ENCODE measurements at regions not wholly inside any gene's neighbourhood (a gene's known extent, or its start where the extent isn't known, plus 50 kb on each side); places are given as distances from the start of the nearest gene placed in this dataset.
"Not testable (repeated sequence)": the region's sequence is repeated elsewhere in the genome, so short reads cannot be mapped to it uniquely, and the experiment has no call there.

- no peak for DNase-seq
Measured at GRCh38 chr4:112776535-112776934, 139.6 kb downstream of the LARP7 start.

- DNase-seq = no peak
Measured at GRCh38 chr4:112778520-112778919, 141.6 kb downstream of the LARP7 start.

GRCh38 chr4:112793033-112793432 lies 156.1 kb downstream of the LARP7 start:
- DNase-seq = no peak

GRCh38 chr4:112800001-112800400 lies 163.1 kb downstream of the LARP7 start:
- DNase-seq = no peak

- DNase-seq = no peak
Measured at GRCh38 chr4:112801341-112801740, 164.4 kb downstream of the LARP7 start.

- DNase-seq = no peak
Measured at GRCh38 chr4:112802780-112803179, 165.8 kb downstream of the LARP7 start.

GRCh38 chr4:112807083-112807482 lies 170.1 kb downstream of the LARP7 start:
- DNase-seq = no peak

GRCh38 chr4:112808001-112808400 lies 171.1 kb downstream of the LARP7 start:
- DNase-seq = no peak

- no peak for DNase-seq
Measured at GRCh38 chr4:112813790-112814189, 176.8 kb downstream of the LARP7 start.

- DNase-seq = peak; percentile 90
Measured at GRCh38 chr4:112817933-112818593, 181.1 kb downstream of the LARP7 start.

GRCh38 chr4:112818594-112818965 lies 181.6 kb downstream of the LARP7 start:
- DNase-seq = peak; percentile 35

GRCh38 chr4:112819729-112820128 lies 182.8 kb downstream of the LARP7 start:
- no peak for DNase-seq

GRCh38 chr4:112823156-112823555 lies 186.2 kb downstream of the LARP7 start:
- no peak for DNase-seq

- DNase-seq = no peak
Measured at GRCh38 chr4:112823606-112824005, 186.7 kb downstream of the LARP7 start.

- DNase-seq = no peak
Measured at GRCh38 chr4:112830753-112831386, 193.9 kb downstream of the LARP7 start.

- DNase-seq = no peak
Measured at GRCh38 chr4:112832493-112832892, 195.6 kb downstream of the LARP7 start.

GRCh38 chr4:112836895-112837294 lies 200.0 kb downstream of the LARP7 start:
- DNase-seq = no peak

GRCh38 chr4:112838015-112838414 lies 201.1 kb downstream of the LARP7 start:
- not testable (repeated sequence) for DNase-seq

GRCh38 chr4:112840061-112840460 lies 203.1 kb downstream of the LARP7 start:
- DNase-seq = no peak

GRCh38 chr4:112840619-112841018 lies 203.7 kb downstream of the LARP7 start:
- no peak for DNase-seq

GRCh38 chr4:112842513-112842912 lies 205.6 kb downstream of the LARP7 start:
- no peak for DNase-seq

GRCh38 chr4:112845386-112845785 lies 204.1 kb upstream of the ANK2 start:
- DNase-seq = no peak

GRCh38 chr4:112847045-112847444 lies 202.4 kb upstream of the ANK2 start:
- no peak for DNase-seq

- no peak for DNase-seq
Measured at GRCh38 chr4:112847781-112848180, 201.7 kb upstream of the ANK2 start.

- no peak for DNase-seq
Measured at GRCh38 chr4:112848911-112849310, 200.5 kb upstream of the ANK2 start.
